GM12878 (cell line): ENCODE measurements at regions not wholly inside any gene's neighbourhood (a gene's known extent, or its start where the extent isn't known, plus 50 kb on each side); places are given as distances from the start of the nearest gene placed in this dataset.

Experiments
- CTCF ChIP-seq, 3 experiments: IDR thresholded peaks in 2 of 3; conservative IDR thresholded peaks in 1 of 3; 2 replicates each; pipeline ENCODE4 v1.5.1; 2011; ENCODE audit warnings: low read depth in 3 of 3, low read length in 3 of 3, mild to moderate bottlenecking in 3 of 3, control low read depth in 2 of 3, moderate library complexity in 2 of 3, inconsistent platforms in 1 of 3, mixed read lengths in 1 of 3; ENCODE audit not compliant: control insufficient read depth in 2 of 3, insufficient read depth in 1 of 3; ENCODE audit errors: extremely low read depth in 1 of 3
- POLR2A ChIP-seq: IDR thresholded peaks from 2 replicates; pipeline ENCODE4 v1.6.1; 2011; ENCODE audit warnings: low read depth, mild to moderate bottlenecking, low read length
- SUZ12 ChIP-seq: fragments of 200-600 bp; sonication (generic); IDR thresholded peaks from one replicate; pipeline ENCODE4 v1.6.1; 2018; ENCODE audit warnings: antibody characterized with exemption, mild to moderate bottlenecking; ENCODE audit not compliant: unreplicated experiment

- TF ChIP-seq CTCF (IDR thresholded peaks at IDR 0.05 in 2 of 3, conservative IDR thresholded peaks at IDR 0.05 in 1 of 3; ENCODE audit: control insufficient read depth in 2 of 3, extremely low read depth in 1 of 3, insufficient read depth in 1 of 3, low read depth in 3 of 3, low read length in 3 of 3): no peak
- no peak for TF ChIP-seq POLR2A
- TF ChIP-seq SUZ12: no peak
These were observed 118.3 kb upstream of the SYNPR start for GRCh38 chr3:63159764-63160163.
